GM12874 (cell line): ENCODE measurements at regions not wholly inside any gene's neighbourhood (a gene's known extent, or its start where the extent isn't known, plus 50 kb on each side); places are given as distances from the start of the nearest gene placed in this dataset.

ENCODE experiments used
- TF ChIP-seq, protein P1 (sequence below): IDR thresholded peaks from 2 replicates; pipeline ENCODE4 v1.5.1; 2011; ENCODE audit warnings: low read depth, mild to moderate bottlenecking, control low read depth, low read length, moderate library complexity; ENCODE audit not compliant: insufficient read depth

DNA sequence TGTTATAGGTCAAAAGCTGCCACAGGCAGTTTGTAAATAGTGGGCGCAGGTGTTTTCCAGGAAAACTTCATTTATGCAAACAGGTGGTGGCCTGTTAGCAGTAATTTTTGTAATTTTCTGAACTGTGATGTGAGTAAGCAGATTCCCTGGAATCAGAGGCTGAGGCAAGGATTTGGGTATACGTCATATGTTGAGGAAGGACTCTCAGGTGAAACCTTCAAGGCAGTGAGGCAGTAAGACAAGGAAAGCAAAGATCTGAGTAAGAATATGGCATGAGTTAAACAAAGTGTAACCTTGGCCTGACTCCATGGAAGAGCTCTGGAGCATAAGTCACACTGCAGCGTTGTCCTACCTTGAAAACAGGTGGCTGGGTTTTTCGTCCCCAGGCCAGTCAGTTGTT, 291.1 kb upstream of the BTBD3 start:
- TF ChIP-seq, protein P1, sequence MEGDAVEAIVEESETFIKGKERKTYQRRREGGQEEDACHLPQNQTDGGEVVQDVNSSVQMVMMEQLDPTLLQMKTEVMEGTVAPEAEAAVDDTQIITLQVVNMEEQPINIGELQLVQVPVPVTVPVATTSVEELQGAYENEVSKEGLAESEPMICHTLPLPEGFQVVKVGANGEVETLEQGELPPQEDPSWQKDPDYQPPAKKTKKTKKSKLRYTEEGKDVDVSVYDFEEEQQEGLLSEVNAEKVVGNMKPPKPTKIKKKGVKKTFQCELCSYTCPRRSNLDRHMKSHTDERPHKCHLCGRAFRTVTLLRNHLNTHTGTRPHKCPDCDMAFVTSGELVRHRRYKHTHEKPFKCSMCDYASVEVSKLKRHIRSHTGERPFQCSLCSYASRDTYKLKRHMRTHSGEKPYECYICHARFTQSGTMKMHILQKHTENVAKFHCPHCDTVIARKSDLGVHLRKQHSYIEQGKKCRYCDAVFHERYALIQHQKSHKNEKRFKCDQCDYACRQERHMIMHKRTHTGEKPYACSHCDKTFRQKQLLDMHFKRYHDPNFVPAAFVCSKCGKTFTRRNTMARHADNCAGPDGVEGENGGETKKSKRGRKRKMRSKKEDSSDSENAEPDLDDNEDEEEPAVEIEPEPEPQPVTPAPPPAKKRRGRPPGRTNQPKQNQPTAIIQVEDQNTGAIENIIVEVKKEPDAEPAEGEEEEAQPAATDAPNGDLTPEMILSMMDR = no peak

- TF ChIP-seq, protein P1 = no peak
Observed at GRCh38 chr20:11642866-11643265, 274.8 kb upstream of the BTBD3 start.

DNA sequence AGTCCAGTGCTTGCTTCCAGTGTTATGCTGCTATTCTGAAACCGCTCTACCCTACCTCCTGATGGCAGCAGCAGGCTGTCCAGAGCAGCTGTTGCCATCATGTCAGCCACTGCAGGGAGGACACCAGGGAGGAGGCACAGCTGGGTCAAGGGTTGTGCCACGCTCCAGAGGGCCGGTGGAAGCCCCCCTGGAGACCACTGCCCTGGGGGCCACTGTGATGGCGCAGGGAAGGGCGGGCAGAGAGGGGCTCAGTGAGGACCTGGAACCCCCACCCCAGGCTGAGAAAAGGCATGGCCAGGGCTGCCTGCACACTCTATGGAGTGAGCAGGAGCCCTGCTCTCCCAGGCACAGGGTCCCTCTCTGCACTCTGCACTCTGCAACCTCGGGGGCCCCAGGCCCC, 271.3 kb upstream of the BTBD3 start:
- TF ChIP-seq, protein P1 = no peak

DNA sequence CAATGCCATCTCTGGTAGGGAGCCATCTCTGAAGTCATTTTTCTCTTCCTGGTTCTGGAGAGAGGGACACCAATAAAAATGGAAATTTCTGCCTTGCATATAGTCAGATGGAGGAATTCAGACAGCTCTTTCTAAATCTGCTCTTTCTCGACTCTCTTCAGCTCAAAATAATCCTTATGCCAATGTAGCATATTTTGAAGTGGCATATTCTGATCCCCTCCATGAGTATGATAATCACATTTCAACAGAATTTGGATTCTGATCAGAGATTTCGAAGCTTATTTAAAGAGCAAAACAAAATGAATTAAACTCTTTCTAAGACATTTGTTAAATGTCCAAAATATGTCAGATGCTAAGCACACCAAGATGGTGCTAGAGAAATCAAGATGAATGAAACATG, 267.1 kb upstream of the BTBD3 start:
- TF ChIP-seq, protein P1 = no peak

DNA sequence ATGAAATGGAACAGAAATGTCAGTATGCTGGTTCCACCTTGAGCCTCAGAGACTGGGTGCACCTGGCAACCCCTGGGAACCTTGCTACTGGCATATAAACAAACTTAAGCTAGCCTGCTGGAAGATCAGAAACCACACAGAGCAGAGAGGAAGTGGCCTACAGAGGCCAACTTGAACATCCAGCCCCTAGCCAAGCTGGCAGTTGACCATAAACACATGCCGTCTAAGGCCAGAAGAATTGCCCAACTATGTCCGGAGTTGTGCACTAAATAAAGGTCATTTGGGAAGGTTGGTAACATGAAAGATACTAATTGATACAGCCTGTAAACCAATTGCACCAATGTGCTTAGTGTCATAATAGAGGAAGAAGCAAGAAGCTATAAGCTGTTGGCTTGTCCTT, 266.6 kb upstream of the BTBD3 start:
- TF ChIP-seq, protein P1 = no peak

- TF ChIP-seq, protein P1 = no peak
Observed at GRCh38 chr20:11651647-11652046, 266.0 kb upstream of the BTBD3 start.

DNA sequence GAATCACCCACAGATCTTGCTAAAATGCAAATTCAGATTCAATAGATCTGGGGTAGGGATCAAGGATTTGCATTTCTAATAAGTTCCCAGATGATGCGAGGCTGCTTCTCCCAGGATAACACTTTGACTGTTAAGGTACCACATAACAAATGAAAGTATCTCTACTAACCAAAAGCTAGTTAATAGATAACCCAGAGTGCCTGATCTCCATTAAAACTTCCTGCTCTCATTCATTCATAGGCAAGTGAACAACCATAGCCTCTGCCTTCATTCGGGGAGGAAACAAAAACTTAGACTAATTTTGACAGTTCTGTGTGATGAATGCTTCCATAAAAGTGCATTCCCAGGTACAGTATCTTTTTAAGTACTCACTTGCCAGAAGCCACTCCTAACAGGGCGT, 265.6 kb upstream of the BTBD3 start:
- TF ChIP-seq, protein P1 = no peak

DNA sequence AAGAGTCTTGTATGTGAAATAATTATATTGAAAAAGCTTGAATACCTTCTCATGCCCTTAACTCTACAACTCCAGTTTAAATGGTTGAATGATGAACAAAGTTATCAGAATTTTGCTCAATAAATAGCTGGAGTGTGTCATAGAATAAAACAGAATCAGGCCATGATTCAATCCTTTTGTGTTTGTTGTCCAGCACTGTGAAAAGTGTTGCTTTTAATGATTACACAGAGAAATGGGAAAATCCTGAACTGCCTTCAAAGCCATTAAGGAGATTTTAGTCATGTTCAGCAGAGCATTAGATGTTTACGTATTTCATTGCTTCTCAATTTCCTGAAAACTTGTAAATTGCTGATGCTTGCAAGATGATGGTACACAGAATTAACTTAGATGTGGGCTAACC, 262.9 kb upstream of the BTBD3 start:
- TF ChIP-seq, protein P1 = no peak
